Tibial artery (tissue), 4 donors: ENCODE measurements at regions not wholly inside any gene's neighbourhood (a gene's known extent, or its start where the extent isn't known, plus 50 kb on each side); places are given as distances from the start of the nearest gene placed in this dataset.

Experiments
- DNase-seq, 2 donors: peaks; one replicate each; pipeline ENCODE4 v3.0.0-alpha.2; 2019
- H3K27ac ChIP-seq, 2 donors: fragments of 200-600 bp; sonication (generic) in 1 of 2; 1 replicate in 1 of 2; 2 replicates in 1 of 2; pipeline ENCODE4 v1.5.1; 2018 to 2019; ENCODE audit warnings: mild to moderate bottlenecking in 1 of 2
- H3K27me3 ChIP-seq, 2 donors: fragments of 200-600 bp; sonication (generic) in 1 of 2; one replicate each; pipeline versions ENCODE4 v1.5.1 to v1.6.0; 2016 to 2019
- H3K36me3 ChIP-seq, 3 donors: fragments of 200-600 bp; sonication (generic) in 2 of 3; one replicate each; pipeline ENCODE4 v1.5.1; 2016 to 2019; ENCODE audit warnings: mild to moderate bottlenecking in 2 of 3
- H3K4me1 ChIP-seq, 4 donors: fragments of 200-600 bp; sonication (generic) in 2 of 4; 1 replicate in 3 of 4; 2 replicates in 1 of 4; pipeline ENCODE4 v1.5.1; 2016 to 2019
- H3K4me3 ChIP-seq, 2 donors: fragments of 200-600 bp; sonication (generic) in 1 of 2; 1 replicate in 1 of 2; 2 replicates in 1 of 2; pipeline ENCODE4 v1.5.1; 2018 to 2019; ENCODE audit warnings: mild to moderate bottlenecking in 2 of 2
- H3K9me3 ChIP-seq, 3 donors: fragments of 200-600 bp; sonication (generic) in 1 of 3; one replicate each; pipeline ENCODE4 v1.5.1; 2016 to 2019
- intact Hi-C: fragments of 100-400 bp; cut with DNase I; formaldehyde crosslinking; loops from one replicate; pipeline ENCODE4 v1.15.0; 2023; ENCODE audit warnings: low total_unique reads
- TF ChIP-seq, protein P1 (sequence below), 2 experiments: fragments of 200-600 bp in 1 of 2; fragments of 450-650 bp in 1 of 2; IDR thresholded peaks; one replicate each; pipeline ENCODE4 v1.5.1; 2017 to 2019; ENCODE audit warnings: antibody characterized with exemption in 2 of 2, mild to moderate bottlenecking in 1 of 2, moderate library complexity in 1 of 2

DNA sequence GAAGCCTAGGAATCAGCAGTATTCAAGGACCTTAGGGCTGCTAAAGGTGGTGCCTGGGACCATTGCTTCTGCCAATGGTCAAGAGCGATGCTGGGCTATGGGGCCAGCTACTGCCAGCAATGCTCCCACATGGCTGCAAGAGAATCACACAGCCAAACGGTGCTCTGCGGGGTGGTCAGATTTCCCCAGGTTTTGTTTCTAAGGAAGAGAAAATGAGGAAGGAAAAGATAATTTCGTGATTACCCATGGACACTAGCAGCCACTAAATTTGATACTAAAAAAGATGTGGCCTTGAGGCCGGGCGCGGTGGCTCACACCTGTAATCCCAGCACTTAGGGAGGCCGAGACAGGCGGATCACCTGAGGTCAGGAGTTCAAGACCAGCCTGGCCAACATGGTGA lies 83.0 kb downstream of the LYZL2 start:
- Histone ChIP-seq H3K9me3 (no peaks in the 10 kb centered on the region), H3K4me3 (no peak overlapping the region), H3K36me3 (no peaks in the 10 kb centered on the region), H3K4me1 (no peaks in the 10 kb centered on the region), H3K27me3 (no peaks in the 10 kb centered on the region), H3K27ac (no peak overlapping the region)
- intact Hi-C loops: no loop called here
- no peak for DNase-seq
- TF ChIP-seq, protein P1, sequence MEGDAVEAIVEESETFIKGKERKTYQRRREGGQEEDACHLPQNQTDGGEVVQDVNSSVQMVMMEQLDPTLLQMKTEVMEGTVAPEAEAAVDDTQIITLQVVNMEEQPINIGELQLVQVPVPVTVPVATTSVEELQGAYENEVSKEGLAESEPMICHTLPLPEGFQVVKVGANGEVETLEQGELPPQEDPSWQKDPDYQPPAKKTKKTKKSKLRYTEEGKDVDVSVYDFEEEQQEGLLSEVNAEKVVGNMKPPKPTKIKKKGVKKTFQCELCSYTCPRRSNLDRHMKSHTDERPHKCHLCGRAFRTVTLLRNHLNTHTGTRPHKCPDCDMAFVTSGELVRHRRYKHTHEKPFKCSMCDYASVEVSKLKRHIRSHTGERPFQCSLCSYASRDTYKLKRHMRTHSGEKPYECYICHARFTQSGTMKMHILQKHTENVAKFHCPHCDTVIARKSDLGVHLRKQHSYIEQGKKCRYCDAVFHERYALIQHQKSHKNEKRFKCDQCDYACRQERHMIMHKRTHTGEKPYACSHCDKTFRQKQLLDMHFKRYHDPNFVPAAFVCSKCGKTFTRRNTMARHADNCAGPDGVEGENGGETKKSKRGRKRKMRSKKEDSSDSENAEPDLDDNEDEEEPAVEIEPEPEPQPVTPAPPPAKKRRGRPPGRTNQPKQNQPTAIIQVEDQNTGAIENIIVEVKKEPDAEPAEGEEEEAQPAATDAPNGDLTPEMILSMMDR (IDR thresholded peaks at IDR 0.05): no peak

DNA sequence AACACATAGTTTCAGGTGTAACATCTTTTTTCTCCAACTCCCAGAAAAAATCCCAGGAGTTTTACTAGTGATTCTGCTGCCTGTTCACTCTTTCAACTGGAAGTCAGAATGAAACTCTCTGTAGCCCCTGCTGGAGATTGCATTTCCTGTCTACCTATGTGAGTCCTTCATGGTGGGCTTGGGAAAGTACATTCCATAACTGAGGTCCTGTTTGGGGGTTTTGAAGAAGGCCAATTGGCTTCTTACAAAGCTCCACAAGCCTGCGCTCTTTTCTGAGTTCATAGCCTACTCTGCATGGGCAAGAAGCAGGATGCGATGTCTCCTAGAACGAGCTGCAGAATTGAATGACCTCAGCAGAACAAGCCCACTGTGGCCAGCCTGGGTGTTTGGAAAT lies 86.7 kb downstream of the LYZL2 start:
- Histone ChIP-seq H3K36me3 (no peaks in the 10 kb centered on the region), H3K4me3 (no peak overlapping the region), H3K27me3 (no peaks in the 10 kb centered on the region), H3K27ac (no peak overlapping the region), H3K9me3 (no peaks in the 10 kb centered on the region), H3K4me1 (no peaks in the 10 kb centered on the region)
- TF ChIP-seq, protein P1 (IDR thresholded peaks at IDR 0.05): no peak
- intact Hi-C loops: no loop called here
- no peak for DNase-seq

- no peaks in the 10 kb centered on the region for H3K4me1 ChIP-seq
- no peak overlapping the region for H3K27ac ChIP-seq
- no peaks in the 10 kb centered on the region for H3K9me3 ChIP-seq
- intact Hi-C loops: no loop called here
- no peak overlapping the region for H3K4me3 ChIP-seq
- no peaks in the 10 kb centered on the region for H3K27me3 ChIP-seq
- TF ChIP-seq, protein P1 (IDR thresholded peaks at IDR 0.05): no peak
- no peak for DNase-seq
- no peaks in the 10 kb centered on the region for H3K36me3 ChIP-seq
Observed at GRCh38 chr10:30542001-30542894, 87.3 kb downstream of the LYZL2 start.

DNA sequence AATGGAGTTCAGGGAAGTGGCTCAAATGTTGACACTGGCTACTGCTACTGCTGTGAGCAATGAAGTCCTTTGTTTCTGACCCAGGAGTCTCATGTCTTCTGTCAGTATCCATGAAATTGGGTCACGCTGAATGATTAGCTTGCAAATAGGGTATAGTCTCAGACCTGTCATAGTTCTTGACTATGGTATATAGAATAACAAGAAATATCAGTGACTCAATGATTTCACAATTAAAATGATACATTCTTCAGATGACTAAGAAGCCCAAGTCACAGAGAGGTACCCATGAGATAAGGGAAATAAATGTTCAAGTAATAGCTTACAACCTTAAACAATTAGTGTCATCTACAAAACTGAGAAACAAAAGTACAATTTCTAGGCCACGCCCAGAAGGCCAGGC lies 89.3 kb downstream of the LYZL2 start:
- no peak overlapping the region for H3K27ac ChIP-seq
- TF ChIP-seq, protein P1 (IDR thresholded peaks at IDR 0.05): no peak

DNA sequence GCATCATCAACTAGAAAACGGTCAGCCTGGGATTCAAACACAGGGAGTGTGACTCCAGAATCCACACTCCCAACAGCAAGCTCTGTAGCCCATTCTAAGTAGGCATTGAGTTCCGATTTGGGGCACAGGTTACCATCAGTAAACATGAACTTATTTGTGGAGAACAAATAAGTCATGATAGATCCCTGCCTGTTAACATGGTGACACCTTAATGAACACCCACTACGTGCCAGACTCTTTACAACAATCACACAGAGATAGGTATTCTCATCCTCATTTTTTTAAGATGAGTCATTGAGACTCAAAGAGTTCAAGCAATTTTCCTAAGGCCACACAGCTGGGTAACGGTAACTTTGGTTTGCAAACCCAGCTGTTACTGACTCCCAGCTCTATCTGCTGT lies 91.5 kb downstream of the LYZL2 start:
- intact Hi-C loops: no loop called here
- H3K4me3 ChIP-seq: no peak overlapping the region
- no peaks in the 10 kb centered on the region for H3K9me3 ChIP-seq
- no peak for DNase-seq
- H3K36me3 ChIP-seq: no peaks in the 10 kb centered on the region
- H3K4me1 ChIP-seq: no peaks in the 10 kb centered on the region
- TF ChIP-seq, protein P1 (IDR thresholded peaks at IDR 0.05): no peak
- peak overlapping the region in 1 of 2 donors; percentile 11 for H3K27ac ChIP-seq
- H3K27me3 ChIP-seq: no peaks in the 10 kb centered on the region

More for the DNA sequence above, 89.3 kb downstream of the LYZL2 start:
- no peaks in the 10 kb centered on the region for H3K9me3 ChIP-seq
- no peak overlapping the region for H3K4me3 ChIP-seq
- H3K36me3 ChIP-seq: no peaks in the 10 kb centered on the region
- H3K4me1 ChIP-seq: no peaks in the 10 kb centered on the region
- no peaks in the 10 kb centered on the region for H3K27me3 ChIP-seq
- no peak for DNase-seq
- intact Hi-C loops: no loop called here
